Spleen (tissue), 7 donors: ENCODE measurements at regions not wholly inside any gene's neighbourhood (a gene's known extent, or its start where the extent isn't known, plus 50 kb on each side); places are given as distances from the start of the nearest gene placed in this dataset.
"Not testable (repeated sequence)": the region's sequence is repeated elsewhere in the genome, so short reads cannot be mapped to it uniquely, and the experiment has no call there.

ENCODE experiments used
- CTCF ChIP-seq, 11 experiments: fragments of 200-600 bp in 7 of 11; fragments of 450-650 bp in 4 of 11; sonication (generic) in 4 of 11; IDR thresholded peaks in 8 of 11; conservative IDR thresholded peaks in 3 of 11; 1 replicate in 7 of 11; 2 replicates in 4 of 11; pipeline versions ENCODE4 v1.4.0 to v1.8.0; 2016 to 2021; ENCODE audit warnings: antibody characterized with exemption in 11 of 11, inconsistent platforms in 4 of 11, mild to moderate bottlenecking in 1 of 11
- POLR2A ChIP-seq, 3 donors: fragments of 450-650 bp; IDR thresholded peaks; one replicate each; pipeline ENCODE4 v1.5.1; 2017; ENCODE audit warnings: antibody characterized with exemption in 3 of 3, mild to moderate bottlenecking in 1 of 3
- donor health status: DM: no; HTN: no; CAD: no; lungs with moderate emphysema.
- donor health status: DM: no; HTN: no; CAD: no.
- donor health status: DM: no; HTN: no; CAD: no.

- not testable (repeated sequence) for TF ChIP-seq CTCF (IDR thresholded peaks at IDR 0.05 in 8 of 11, conservative IDR thresholded peaks at IDR 0.05 in 3 of 11); POLR2A (IDR thresholded peaks at IDR 0.05)
These were observed 82.7 kb upstream of the METTL9 start for GRCh38 chr16:21516705-21517040.
